GM12892 (cell line): ENCODE measurements at regions not wholly inside any gene's neighbourhood (a gene's known extent, or its start where the extent isn't known, plus 50 kb on each side); places are given as distances from the start of the nearest gene placed in this dataset.

ENCODE experiments used
- DNase-seq: peaks from one replicate; pipeline ENCODE4 v3.0.0; 2011; ENCODE audit not compliant: insufficient read length
- FAIRE-seq: peaks from 2 replicates; lab custom pipeline; 2011; peaks lifted over from hg19 to GRCh38; lab: Jason Lieb, UNC
- POLR2A ChIP-seq: IDR thresholded peaks from 2 replicates; pipeline ENCODE4 v1.6.1; 2011; ENCODE audit warnings: low read depth, low read length, control low read depth
- POLR2AphosphoS5 ChIP-seq: IDR thresholded peaks from 2 replicates; pipeline ENCODE4 v1.6.1; 2011; ENCODE audit warnings: low read depth, low read length, control low read depth
- TAF1 ChIP-seq: IDR thresholded peaks from 2 replicates; pipeline ENCODE4 v1.6.1; 2011; ENCODE audit warnings: low read depth, mild to moderate bottlenecking, control low read depth, low read length, borderline replicate concordance

DNA sequence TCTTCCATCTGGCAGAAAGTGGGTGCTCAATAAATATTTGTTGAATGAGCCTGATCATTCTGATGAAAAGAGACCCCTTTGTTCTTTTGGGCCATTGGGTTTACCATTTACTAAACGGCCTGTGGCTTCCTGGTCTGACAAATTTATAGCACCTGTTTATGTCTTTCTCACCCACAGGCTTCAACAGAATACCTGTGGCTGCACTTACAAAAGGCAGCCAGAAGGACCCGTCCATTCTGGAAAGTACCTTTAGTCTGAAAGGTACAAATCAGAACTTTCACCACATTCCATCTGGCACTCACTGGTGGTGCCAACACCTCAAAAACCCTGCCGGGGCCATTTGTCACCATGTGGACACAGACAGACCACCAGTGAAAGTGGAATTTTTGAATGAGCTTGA lies 167.5 kb downstream of the ETAA1 start:
- FAIRE-seq (no peak), DNase-seq (no peak)
- no peak for TF ChIP-seq TAF1
- no peak for TF ChIP-seq POLR2A
- no peak for TF ChIP-seq POLR2AphosphoS5

DNA sequence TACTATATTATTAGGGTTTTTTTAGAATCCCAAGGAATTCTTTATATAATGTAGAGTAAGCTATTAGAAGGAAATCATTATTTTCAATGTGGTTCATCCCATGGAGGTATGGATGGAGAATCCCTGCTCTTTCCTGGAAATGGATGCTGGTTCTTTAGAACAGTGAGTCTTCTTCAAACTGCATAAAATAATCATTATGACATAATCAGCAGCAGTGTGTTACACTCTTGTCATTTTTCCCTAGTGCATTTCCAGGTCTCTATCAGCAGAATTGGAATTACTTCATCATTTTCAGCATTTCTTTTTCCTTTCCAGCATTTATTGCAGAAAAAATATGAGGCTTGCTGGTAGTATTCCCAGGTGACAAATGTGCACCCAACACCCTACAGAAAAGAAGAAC lies 168.1 kb downstream of the ETAA1 start:
- no peak for FAIRE-seq
- TF ChIP-seq POLR2AphosphoS5 (no peak), POLR2A (no peak), TAF1 (no peak)
- no peak for DNase-seq

DNA sequence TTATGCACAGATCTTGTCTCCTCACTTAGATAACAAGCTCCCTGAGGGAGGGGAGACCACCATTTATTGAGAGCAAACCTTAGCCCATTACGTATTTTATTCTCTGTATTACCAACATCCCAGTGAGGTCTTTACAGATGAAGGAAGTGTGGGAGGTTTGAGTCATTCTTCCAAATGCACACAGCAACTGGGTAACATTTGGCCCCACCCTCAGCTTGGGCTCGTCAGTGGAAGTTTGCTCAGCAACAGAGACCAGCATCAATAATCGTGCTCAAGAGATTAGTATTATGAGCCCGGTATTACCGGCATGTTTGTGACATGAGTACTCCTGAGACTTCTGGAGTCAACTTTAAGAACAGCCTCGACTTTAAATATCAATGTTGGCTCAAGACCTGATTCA lies 168.6 kb downstream of the ETAA1 start:
- TF ChIP-seq POLR2A (no peak), POLR2AphosphoS5 (no peak), TAF1 (no peak)
- DNase-seq (no peak), FAIRE-seq (no peak)

DNA sequence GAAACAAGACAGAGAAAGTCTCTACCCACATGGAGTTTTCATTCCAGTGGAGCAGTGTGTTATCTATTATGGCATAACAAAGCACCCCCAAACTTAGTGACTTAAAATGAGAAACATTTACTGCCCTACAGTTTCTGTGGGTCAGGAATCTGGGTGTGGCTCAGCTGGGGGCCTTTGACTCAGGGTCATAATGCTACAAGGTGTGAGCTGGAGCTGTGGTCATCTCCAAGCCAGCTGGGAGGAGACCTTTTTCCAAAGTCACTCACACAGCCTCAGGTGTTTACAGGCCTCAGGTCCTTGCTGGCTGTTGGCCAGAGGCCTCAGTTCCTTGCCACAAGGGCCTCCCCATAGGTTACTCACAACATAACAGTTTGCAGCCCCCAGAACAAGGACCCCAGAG lies 169.2 kb downstream of the ETAA1 start:
- no peak for TF ChIP-seq POLR2AphosphoS5
- no peak for TF ChIP-seq TAF1
- no peak for TF ChIP-seq POLR2A
- DNase-seq = no peak
- no peak for FAIRE-seq

DNA sequence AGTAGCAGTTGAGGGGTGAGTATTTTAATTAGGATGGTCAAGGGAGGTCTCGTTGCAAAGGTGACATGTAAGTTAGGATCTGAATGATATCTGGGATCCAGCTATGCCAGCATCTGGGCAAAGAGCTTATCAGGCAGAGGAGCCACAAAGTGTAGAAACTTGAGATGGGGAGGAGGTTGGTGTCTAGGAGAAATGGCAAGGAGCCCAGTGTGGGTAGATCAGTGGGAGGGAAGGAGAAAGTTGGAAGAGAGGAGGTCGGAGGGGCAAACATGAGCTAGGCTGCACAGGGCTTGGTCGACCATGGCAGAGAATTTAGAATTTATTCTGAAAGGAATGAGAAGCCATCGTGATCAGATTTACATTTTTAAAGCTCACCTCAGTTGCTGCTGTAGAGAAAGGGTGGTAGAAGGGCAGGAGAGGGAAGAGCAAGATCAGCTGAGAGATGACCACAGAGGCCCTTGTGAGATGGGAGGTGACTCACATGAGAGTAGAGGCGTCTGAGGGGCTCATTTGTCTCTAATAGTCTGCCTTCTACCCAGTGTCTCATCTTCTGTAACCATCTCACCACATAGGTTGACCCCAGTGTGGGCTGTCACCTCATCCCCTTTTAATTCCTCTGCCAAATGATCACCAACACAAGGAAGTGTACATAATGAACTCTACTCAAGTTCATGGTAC lies 170.0 kb downstream of the ETAA1 start:
- TF ChIP-seq POLR2AphosphoS5 = no peak
- TF ChIP-seq TAF1 = no peak
- no peak for TF ChIP-seq POLR2A
- no peak for FAIRE-seq
- no peak for DNase-seq

DNA sequence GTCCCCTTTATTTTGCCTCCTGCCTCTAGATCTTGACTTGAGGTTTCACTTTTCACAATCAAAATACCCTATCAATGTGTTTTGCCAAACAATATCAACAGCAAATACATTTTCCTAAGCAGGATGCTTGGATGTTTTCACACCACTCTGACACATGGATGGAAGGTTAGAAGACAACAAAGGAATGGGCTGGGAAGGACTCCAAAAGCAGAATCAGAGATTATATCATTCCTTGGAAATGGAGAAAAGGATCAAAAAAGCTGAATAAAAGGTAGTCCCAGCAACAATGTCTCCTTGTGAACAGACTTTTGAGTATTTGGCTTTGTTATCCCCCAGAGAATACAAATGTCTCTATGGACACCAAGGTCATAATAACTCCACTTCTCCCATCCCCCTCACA lies 170.8 kb downstream of the ETAA1 start:
- DNase-seq = no peak
- no peak for FAIRE-seq
- TF ChIP-seq TAF1 = no peak
- no peak for TF ChIP-seq POLR2AphosphoS5
- no peak for TF ChIP-seq POLR2A

DNA sequence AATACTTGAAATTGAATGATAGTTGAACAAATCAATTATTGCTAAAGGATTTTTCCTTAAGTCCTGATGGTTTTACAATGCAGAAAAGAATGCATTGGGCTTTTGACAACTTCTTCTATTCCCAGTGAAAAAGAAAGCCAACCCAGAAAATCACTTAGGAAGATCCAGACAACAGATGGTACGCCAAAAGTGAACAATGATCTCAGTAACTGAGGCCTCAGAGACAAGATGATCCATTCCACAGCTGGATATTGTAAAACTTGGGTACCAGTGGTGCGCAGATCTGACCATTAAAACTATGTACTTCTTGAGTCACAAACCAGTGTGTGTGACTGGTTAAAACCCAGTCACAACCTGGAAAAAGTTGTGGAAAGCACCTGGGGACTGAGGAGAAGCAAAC lies 173.5 kb downstream of the ETAA1 start:
- TF ChIP-seq POLR2AphosphoS5 (no peak), POLR2A (no peak), TAF1 (no peak)
- no peak for DNase-seq
- no peak for FAIRE-seq

DNA sequence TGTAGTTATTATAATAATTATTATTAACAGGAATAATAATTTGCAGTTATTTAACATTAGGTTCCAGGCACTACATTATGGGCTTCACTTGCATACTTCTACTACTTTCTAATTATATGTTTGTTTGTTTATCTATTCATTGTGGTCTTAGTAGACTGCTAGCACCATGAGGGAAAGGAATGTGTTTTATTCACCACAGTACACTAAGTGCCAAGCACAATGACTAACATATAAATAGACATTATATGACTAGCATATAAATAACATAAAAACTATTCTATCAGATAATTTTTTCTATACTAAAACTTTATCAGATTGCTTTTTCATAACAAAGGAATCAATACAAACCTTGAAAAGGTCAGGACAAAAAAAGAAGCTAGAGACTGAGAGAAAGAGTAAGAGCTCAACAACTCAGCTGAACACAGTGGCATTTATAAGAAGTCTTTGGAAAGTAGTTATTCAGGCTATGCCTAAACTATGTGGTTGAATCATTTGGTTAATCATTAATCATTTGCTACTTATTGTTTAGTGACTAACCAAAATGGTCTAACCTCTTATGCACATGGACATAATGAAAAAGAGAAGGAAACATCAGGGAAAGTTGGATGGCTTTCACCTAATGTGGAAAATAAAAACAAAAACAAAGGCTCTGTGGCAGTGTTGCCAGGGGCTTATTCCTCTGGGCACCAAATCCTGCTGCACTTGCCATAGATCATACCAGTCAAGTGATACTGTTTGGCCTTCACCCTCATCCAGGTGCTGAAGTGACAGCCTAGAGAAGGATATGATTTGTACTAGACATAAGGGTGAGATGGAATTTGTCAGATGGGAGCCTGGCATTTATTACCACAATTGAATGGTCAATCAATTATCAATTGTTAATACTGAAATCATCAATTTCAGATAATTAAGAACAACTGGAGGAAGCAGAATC lies 174.9 kb downstream of the ETAA1 start:
- TF ChIP-seq POLR2A = no peak
- TF ChIP-seq POLR2AphosphoS5 = no peak
- no peak for TF ChIP-seq TAF1
- no peak for DNase-seq
- FAIRE-seq = no peak

DNA sequence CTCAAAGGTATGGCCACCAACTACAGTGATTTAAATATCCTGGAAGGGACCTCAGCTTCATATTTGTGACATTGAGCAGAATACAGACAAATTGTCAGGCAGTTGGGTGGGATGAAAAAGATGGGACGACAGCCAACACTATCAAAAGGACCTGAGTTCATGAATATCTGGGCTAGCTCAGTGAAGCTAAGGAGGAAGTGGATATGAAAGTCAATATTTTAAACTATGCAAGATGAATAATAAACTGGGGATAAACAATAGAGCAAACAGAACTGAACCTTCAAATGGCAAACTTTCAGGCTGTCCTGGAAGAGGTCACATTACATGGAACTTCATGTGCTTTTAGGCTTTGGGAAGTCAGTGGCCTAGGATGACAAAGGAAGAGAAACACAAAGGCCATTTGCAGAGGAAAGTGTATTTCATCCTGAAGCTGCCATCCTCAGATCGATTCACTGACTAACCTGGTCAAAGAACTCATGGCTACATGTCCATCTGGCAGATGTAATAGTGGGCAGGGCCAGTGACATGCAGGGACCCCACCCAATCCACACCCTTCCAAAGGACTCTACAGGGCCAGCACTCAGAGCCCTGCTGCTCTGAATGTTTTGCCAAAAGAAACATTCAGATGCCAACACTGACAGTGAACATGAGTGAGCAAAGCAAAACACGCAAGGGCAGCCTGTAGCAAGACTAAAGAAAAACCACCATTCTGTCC lies 175.7 kb downstream of the ETAA1 start:
- DNase-seq = no peak
- TF ChIP-seq TAF1 = no peak
- no peak for TF ChIP-seq POLR2A
- no peak for TF ChIP-seq POLR2AphosphoS5
- FAIRE-seq = no peak

DNA sequence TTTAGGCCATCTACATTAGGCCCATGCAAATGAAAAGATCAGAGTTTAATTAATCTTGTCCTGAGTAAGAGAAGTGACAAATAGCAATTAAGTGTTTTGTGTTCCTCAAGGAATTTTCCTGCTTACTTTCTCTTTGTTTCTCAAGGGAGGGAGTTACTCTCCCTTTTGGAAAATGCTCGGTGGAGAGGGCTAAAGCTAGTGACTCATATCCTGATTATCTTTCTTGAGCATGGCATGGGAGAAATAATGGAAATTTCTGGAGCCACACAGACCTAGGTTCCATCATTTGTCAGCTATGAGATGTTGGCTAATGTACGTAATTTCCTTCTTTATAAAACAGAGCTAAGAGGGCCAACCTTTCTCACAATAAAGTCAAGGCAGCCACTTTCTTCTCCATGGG lies 177.1 kb downstream of the ETAA1 start:
- no peak for TF ChIP-seq POLR2A
- no peak for TF ChIP-seq TAF1
- TF ChIP-seq POLR2AphosphoS5 = no peak
- FAIRE-seq (no peak), DNase-seq (no peak)

DNA sequence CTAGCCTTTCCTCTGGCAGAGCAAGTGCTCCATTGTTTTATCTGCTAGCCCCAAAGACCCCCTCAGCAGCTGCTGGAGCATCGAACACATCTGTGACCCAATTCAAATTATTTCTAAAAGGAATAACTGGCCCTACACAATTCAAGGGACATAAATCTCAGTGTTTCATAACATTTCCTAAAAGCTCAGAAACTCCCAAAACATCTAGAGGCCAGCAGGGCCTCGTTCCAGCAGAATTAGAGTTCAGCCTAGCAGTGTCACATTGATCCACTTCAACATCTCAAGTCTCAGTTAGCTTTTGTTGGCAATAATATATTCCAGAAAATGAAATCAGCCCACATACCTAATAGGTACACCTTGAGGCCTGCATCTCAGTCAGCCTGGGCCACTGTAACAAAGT lies 179.1 kb downstream of the ETAA1 start:
- no peak for FAIRE-seq

DNA sequence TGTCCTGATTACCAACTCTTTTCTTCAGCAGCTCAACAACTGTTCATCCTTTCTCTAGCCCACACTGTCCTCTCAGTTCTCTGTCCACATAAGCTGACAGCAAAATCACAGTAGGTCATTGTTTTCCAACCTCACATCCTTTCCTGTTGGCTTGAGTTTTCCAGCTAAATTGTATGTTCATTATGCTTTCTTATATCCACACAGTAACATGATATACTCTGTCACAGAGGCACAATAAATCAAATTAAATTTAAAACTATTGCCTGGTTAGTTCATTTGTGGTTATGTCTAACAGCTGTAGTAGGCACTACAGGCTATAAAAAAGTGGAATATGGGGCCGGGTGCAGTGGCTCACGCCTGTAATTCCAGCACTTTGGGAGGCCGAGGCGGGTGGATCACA lies 179.9 kb downstream of the ETAA1 start:
- no peak for DNase-seq
- TF ChIP-seq POLR2AphosphoS5 (no peak), POLR2A (no peak), TAF1 (no peak)
- FAIRE-seq = no peak

More for the DNA sequence above, 179.1 kb downstream of the ETAA1 start:
- TF ChIP-seq POLR2A (no peak), POLR2AphosphoS5 (no peak), TAF1 (no peak)
- DNase-seq = no peak

DNA sequence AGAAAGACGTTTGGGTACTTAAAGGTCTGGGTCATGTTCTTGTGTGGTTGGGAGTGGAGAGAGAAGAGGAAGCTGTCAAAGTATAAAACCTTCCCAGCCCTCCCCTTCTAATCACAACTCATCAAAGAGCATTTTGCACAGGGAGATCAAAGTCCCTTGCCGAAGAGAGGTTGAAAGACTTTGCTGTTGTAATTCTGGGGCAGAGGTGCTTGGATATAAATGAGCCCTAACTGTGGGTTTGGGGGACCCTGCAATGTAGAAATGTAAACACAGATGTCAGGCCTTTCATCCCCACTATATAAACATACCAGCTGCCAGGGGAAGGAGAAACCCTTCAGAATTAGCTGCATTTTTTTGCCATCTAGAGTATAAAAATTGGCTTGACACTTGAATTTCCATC lies 182.1 kb downstream of the ETAA1 start:
- FAIRE-seq (no peak), DNase-seq (no peak)
- TF ChIP-seq TAF1 = no peak
- no peak for TF ChIP-seq POLR2A
- TF ChIP-seq POLR2AphosphoS5 = no peak
